Prostate gland (tissue), 2 donors: ENCODE measurements at regions not wholly inside any gene's neighbourhood (a gene's known extent, or its start where the extent isn't known, plus 50 kb on each side); places are given as distances from the start of the nearest gene placed in this dataset.

ENCODE experiments used
- DNase-seq: peaks from one replicate; pipeline ENCODE4 v3.0.0-alpha.2; 2019; ENCODE audit warnings: low spot score
- H3K27ac ChIP-seq, 2 donors: fragments of 200-600 bp; sonication (generic); 2 replicates each; pipeline ENCODE4 v1.5.1; 2017 to 2019
- H3K27me3 ChIP-seq: fragments of 200-600 bp; sonication (generic); replicated peaks from 2 replicates; pipeline ENCODE4 v1.5.1; 2019; ENCODE audit not compliant: insufficient read depth
- H3K36me3 ChIP-seq, 2 donors: fragments of 200-600 bp; sonication (generic); 1 replicate in 1 of 2; 2 replicates in 1 of 2; pipeline versions ENCODE4 v1.5.1 to v1.8.1; 2017 to 2019
- H3K4me1 ChIP-seq: fragments of 200-600 bp; sonication (generic); replicated peaks from 2 replicates; pipeline ENCODE4 v1.5.1; 2019
- H3K4me3 ChIP-seq, 2 donors: fragments of 200-600 bp; sonication (generic); 2 replicates each; pipeline ENCODE4 v1.5.1; 2017 to 2019
- H3K9me3 ChIP-seq: fragments of 200-600 bp; sonication (generic); 2 replicates; pipeline ENCODE4 v1.5.1; 2017
- POLR2A ChIP-seq: fragments of 450-650 bp; IDR thresholded peaks from one replicate; pipeline ENCODE4 v1.6.1; 2016; ENCODE audit warnings: antibody characterized with exemption, mild to moderate bottlenecking
- POLR2AphosphoS5 ChIP-seq: sonication (generic); formaldehyde crosslinking; IDR thresholded peaks from one replicate; pipeline ENCODE4 v1.6.1; 2017; ENCODE audit warnings: antibody characterized with exemption
- WGBS: methylation state at CpG from one replicate; pipeline ENCODE4 v1.1.5; 2018; 5-methylcytosine and 5-hydroxymethylcytosine counted together
- intact Hi-C: fragments of 100-400 bp; cut with DNase I; formaldehyde crosslinking; loops from one replicate; pipeline ENCODE4 v1.14.2; 2022
- TF ChIP-seq, protein P1 (sequence below), 4 experiments: fragments of 200-600 bp in 2 of 4; fragments of 450-650 bp in 2 of 4; sonication (generic) in 2 of 4; IDR thresholded peaks; 1 replicate in 3 of 4; 2 replicates in 1 of 4; pipeline ENCODE4 v1.5.1; 2016 to 2019; ENCODE audit warnings: antibody characterized with exemption in 4 of 4, mild to moderate bottlenecking in 2 of 4, moderate library complexity in 2 of 4

DNA sequence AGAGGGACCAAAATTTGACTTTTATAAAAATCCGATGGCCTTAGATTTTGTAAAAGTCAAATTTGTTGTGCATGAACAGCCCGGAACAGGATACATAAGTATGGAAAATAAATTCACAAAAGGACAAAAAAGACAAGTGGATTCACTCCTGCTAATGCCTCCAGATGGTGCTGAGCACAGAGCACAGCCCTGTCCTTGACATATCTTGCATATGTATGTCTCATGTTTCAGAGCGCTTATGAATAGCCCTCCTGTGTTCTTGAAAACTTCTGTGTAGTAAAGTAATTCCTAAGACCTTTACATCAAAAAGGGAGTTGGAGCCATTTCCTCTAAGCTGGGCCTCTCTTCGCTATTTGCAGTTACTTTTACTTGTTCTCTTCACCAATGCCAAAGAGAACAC is 110.7 kb upstream of the RAB3GAP2 start:
- 73% methylated on average over 4 of the region's 4 CpGs for WGBS
- Histone ChIP-seq H3K4me1 (no peaks in the 10 kb centered on the region), H3K27me3 (no peaks in the 10 kb centered on the region), H3K27ac (no peak overlapping the region), H3K4me3 (no peak overlapping the region), H3K36me3 (no peaks in the 10 kb centered on the region), H3K9me3 (no peaks in the 10 kb centered on the region)
- TF ChIP-seq POLR2AphosphoS5: no peak
- TF ChIP-seq, protein P1, sequence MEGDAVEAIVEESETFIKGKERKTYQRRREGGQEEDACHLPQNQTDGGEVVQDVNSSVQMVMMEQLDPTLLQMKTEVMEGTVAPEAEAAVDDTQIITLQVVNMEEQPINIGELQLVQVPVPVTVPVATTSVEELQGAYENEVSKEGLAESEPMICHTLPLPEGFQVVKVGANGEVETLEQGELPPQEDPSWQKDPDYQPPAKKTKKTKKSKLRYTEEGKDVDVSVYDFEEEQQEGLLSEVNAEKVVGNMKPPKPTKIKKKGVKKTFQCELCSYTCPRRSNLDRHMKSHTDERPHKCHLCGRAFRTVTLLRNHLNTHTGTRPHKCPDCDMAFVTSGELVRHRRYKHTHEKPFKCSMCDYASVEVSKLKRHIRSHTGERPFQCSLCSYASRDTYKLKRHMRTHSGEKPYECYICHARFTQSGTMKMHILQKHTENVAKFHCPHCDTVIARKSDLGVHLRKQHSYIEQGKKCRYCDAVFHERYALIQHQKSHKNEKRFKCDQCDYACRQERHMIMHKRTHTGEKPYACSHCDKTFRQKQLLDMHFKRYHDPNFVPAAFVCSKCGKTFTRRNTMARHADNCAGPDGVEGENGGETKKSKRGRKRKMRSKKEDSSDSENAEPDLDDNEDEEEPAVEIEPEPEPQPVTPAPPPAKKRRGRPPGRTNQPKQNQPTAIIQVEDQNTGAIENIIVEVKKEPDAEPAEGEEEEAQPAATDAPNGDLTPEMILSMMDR (IDR thresholded peaks at IDR 0.05): no peak
- no peak for TF ChIP-seq POLR2A
- intact Hi-C loops: no loop called here
- DNase-seq: no peak

DNA sequence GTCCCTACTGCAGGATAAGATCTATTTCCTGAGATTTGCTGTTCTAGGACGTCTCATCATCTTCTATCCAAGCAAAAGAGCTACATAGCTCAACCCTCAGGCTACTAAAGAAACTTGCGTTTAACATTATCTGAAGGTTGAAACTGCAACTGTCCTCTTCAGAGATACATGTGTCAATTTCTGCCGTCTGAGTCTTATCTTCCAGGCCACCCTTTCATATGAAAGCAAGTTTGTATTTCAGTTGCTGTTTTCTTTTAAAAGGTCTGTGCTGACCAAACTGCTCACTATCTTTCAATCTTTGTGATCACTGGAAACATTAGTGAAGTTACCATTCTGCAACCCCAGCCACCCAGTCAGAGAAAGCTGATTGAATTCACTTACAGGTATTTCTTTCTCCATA is 108.6 kb upstream of the RAB3GAP2 start:
- intact Hi-C loops: no loop called here
- 64% methylated on average over 3 of the region's 3 CpGs for WGBS
- Histone ChIP-seq H3K27ac (no peak overlapping the region), H3K9me3 (no peaks in the 10 kb centered on the region), H3K4me1 (no peaks in the 10 kb centered on the region), H3K4me3 (no peak overlapping the region), H3K36me3 (no peaks in the 10 kb centered on the region), H3K27me3 (no peaks in the 10 kb centered on the region)
- TF ChIP-seq POLR2AphosphoS5: no peak
- no peak for DNase-seq

DNA sequence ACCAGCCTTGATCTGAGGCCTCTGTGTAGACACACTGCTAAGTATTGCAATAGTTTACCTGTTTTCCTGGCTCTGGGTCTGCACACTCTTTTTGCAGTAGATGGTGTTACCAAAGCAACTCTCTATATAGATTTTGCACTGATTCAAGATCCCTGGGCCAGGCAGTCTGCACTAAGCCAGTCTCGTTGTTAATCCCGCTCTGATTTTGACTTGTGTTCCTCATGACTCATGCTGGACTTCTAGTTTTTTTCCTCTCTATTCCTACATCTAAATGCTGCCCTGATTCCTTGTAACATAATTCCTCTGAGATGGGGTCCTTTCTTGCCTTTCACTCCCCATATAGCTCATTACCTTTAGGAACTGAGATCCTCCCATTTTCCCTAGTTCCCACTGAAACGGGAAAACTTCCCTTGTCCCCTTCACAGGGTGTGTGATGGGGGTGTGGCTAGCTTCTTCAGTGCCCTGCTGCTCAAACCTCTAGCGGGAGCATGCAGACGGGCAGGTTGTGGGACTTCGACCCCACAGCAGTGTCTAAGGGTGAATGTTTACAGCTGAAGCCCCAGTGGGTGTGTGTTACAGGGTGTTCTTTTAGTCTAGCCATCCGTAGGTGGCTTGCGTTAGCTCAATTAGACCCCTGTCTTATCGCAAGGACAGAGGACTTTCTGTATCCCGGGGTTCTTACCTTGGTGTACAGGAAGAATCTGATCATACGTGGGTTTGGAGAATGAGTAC is 106.5 kb upstream of the RAB3GAP2 start:
- no peak overlapping the region for H3K4me3 ChIP-seq
- H3K4me1 ChIP-seq: no peaks in the 10 kb centered on the region
- no peak for DNase-seq
- WGBS: 73% methylated on average over 11 of the region's 11 CpGs
- H3K27me3 ChIP-seq: no peaks in the 10 kb centered on the region
- no peak overlapping the region for H3K27ac ChIP-seq
- H3K36me3 ChIP-seq: no peaks in the 10 kb centered on the region
- no peaks in the 10 kb centered on the region for H3K9me3 ChIP-seq
- intact Hi-C loops: no loop called here
- no peak for TF ChIP-seq POLR2A
- TF ChIP-seq, protein P1 (IDR thresholded peaks at IDR 0.05): no peak
- no peak for TF ChIP-seq POLR2AphosphoS5

DNA sequence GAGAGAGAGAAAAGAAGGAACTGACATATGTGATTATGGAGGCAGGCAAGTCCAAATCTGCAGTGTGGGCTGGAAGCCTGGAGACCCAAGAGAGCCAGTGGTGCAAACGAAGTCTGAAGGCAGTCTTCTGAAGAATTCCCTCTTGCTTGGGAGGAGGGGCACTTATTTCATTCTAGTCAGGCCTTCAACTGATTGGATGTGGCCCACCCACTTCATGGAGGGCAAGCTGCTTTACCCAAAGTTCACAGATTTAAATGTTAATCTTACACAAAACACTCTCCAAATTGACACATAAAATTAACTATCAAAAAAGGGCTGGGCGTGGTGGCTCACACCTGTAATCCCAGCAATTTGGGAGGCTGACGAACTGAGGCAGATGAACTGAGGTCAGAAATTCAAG is 103.5 kb upstream of the RAB3GAP2 start:
- WGBS: 79% methylated on average over 3 of the region's 3 CpGs
- Histone ChIP-seq H3K36me3 (no peaks in the 10 kb centered on the region), H3K9me3 (no peaks in the 10 kb centered on the region), H3K27me3 (no peaks in the 10 kb centered on the region), H3K4me3 (no peak overlapping the region), H3K4me1 (no peaks in the 10 kb centered on the region), H3K27ac (no peak overlapping the region)
- TF ChIP-seq POLR2A (no peak), POLR2AphosphoS5 (no peak)
- TF ChIP-seq, protein P1 (IDR thresholded peaks at IDR 0.05): no peak
- no peak for DNase-seq
- intact Hi-C loops: no loop called here

DNA sequence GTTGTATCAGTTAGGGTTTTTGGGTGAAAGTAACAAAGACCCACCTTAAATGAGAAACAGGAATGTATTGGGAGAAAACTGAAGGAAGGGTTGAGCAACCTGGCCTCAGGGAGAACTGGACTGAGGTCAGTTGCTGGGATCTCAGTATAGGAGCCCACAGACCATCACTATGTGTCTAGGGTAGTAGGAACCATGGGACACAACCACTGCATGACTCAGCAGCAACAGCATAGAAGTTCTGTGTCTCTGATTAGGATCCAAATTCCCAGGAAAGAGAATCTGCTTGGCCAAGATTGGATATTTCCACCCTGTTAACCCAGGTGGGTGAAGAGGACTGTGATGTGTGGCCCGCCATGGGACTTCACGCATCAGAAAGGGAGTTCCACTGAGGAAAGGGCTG is 102.2 kb upstream of the RAB3GAP2 start:
- H3K27ac ChIP-seq: no peak overlapping the region
- intact Hi-C loops: no loop called here
- H3K27me3 ChIP-seq: no peaks in the 10 kb centered on the region
- 91% methylated on average over 2 of the region's 2 CpGs for WGBS
- H3K36me3 ChIP-seq: no peaks in the 10 kb centered on the region
- no peaks in the 10 kb centered on the region for H3K9me3 ChIP-seq
- H3K4me3 ChIP-seq: no peak overlapping the region
- DNase-seq: no peak
- H3K4me1 ChIP-seq: no peaks in the 10 kb centered on the region
- TF ChIP-seq, protein P1 (IDR thresholded peaks at IDR 0.05): no peak
- TF ChIP-seq POLR2A (no peak), POLR2AphosphoS5 (no peak)
